ENCODE measurements at regions not wholly inside any gene's neighbourhood (a gene's known extent, or its start where the extent isn't known, plus 50 kb on each side); places are given as distances from the start of the nearest gene placed in this dataset.
"Not testable (repeated sequence)": the region's sequence is repeated elsewhere in the genome, so short reads cannot be mapped to it uniquely, and the experiment has no call there.

GRCh38 chr1:61556631-61557030, 168.3 kb downstream of the TM2D1 start:
- Mint-ChIP-seq H3K9me3 (peaks cover 8 to 9% of the 10 kb centered on the region in 2 donors), H3K27ac (no peak overlapping the region), H3K27me3 (no peaks in the 10 kb centered on the region), H3K4me3 (no peak overlapping the region), H3K4me1 (no peaks in the 10 kb centered on the region)
- ATAC-seq (no peak), DNase-seq (no peak)

- H3K27ac Mint-ChIP-seq = peak overlapping the region in 1 of 2 donors; percentile 13
- ATAC-seq = no peak
- H3K27me3 Mint-ChIP-seq = peaks cover 6% of the 10 kb centered on the region
- H3K4me1 Mint-ChIP-seq = no peaks in the 10 kb centered on the region
- DNase-seq = no peak
- H3K9me3 Mint-ChIP-seq = peaks cover 9 to 17% of the 10 kb centered on the region in 2 donors
- no peak overlapping the region for H3K4me3 Mint-ChIP-seq
These were observed 172.2 kb downstream of the TM2D1 start for GRCh38 chr1:61552630-61553305.

DNA sequence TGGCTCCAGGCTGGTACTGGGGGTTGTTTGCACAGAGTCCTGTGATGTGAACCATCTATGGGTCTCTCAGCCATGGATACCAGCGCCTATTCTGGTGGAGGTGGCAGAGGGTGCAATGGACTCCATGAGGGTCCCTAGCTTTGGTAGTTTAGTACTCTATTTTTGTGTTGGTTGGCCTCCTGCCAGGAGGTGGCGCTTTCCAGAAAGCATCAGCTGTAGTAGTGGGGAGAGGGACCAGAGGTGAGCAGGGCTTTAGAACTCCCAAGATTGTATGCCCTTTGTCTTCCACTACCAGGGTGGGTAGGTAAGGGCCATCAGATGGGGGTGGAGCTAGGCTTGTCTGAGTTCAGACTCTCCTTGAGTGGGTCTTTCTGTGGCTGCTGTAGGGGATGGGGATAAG, 177.6 kb downstream of the TM2D1 start:
- H3K4me3 Mint-ChIP-seq, ATAC-seq, DNase-seq: not testable (repeated sequence)
- H3K27ac Mint-ChIP-seq = peak overlapping the region in 1 of 2 donors; percentile 16
- H3K4me1 Mint-ChIP-seq = peaks cover 37% of the 10 kb centered on the region
- H3K9me3 Mint-ChIP-seq = peaks cover 14 to 32% of the 10 kb centered on the region in 2 donors
- H3K27me3 Mint-ChIP-seq = peaks cover 14% of the 10 kb centered on the region

- H3K4me3 Mint-ChIP-seq, ATAC-seq, DNase-seq, H3K27ac Mint-ChIP-seq: not testable (repeated sequence)
- Mint-ChIP-seq H3K27me3 (peaks cover 10% of the 10 kb centered on the region), H3K4me1 (peaks cover 37% of the 10 kb centered on the region), H3K9me3 (peaks cover 14 to 24% of the 10 kb centered on the region in 2 donors)
These were observed 180.1 kb downstream of the TM2D1 start for GRCh38 chr1:61544870-61545269.

DNA sequence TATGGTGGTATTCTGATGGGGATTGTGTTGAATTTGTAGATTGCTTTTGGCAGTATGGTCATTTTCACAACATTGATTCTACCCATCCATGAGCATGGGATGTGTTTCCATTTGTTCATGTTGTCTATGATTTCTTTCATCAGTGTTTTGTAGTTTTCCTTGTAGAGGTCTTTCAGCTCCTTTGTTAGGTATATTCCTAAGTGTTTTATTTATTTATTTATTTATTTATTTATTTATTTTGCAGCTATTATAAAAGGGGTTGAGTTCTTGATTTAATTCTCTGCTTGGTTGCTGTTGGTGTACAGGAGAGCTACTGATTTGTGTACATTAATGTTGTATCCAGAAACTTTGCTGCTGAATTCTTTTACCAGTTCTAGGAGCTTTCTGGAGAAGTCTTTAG, 181.4 kb downstream of the TM2D1 start:
- Mint-ChIP-seq H3K9me3 (peaks cover 14 to 24% of the 10 kb centered on the region in 2 donors), H3K4me1 (peaks cover 37% of the 10 kb centered on the region)
- H3K27ac Mint-ChIP-seq, H3K27me3 Mint-ChIP-seq, H3K4me3 Mint-ChIP-seq, ATAC-seq, DNase-seq: not testable (repeated sequence)

DNA sequence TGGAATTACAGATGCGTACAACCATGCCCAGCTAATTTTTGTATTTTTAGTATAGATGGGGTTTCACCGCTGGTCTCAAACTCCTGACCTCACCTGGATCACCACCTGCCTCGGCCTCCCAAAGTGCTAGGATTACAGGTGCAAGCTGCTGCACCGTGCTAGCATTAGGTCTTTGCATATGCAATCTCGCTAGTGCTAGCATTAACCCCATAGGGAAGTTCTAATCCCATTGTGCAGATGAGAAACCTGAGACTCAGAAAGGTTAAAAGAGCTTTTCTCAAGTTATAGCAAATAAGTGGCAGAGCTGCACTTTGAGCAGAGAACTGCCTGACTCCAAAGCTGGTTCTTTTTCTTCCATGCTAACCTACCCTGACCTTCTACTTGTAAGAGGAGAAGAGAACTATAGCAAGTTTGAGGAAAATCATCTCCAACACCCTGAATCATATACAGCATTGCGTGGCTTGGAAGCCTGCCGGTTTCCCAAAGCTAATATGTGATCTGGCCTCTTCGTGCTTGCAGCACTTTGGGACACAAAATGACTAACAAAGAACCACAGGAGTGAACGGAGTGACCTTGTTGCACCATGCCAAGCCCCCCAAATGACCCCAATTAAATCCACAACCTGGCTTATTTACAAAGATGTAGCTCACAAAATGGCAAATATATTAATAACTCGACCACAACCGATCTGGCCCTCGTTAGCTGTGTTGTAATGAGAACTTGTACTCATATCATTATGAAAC, 185.1 kb downstream of the TM2D1 start:
- H3K4me3 Mint-ChIP-seq = no peak overlapping the region
- H3K27ac Mint-ChIP-seq = no peak overlapping the region
- peaks cover 9 to 16% of the 10 kb centered on the region in 2 donors for H3K9me3 Mint-ChIP-seq
- ATAC-seq = no peak
- no peak for DNase-seq
- no peaks in the 10 kb centered on the region for H3K27me3 Mint-ChIP-seq
- peaks cover 28% of the 10 kb centered on the region for H3K4me1 Mint-ChIP-seq

DNA sequence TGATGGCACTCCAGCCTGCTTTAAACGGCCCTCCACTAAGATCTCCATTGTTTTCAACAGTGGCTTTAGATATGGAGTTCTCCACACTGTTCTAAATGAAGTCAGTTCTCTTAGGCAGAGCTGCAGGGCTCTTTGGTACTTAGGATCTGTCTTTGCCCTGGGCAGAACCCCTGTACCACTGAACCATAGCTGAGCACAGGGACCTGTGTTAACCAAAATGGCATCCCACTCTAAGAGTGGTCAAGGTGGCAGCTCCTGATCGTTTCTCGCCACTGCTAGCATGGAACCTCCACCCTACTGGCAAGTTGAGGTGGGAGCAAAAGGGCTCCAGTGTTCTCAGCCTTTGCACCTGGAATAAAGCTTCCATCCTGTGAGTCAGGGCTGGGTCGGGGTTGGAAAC, 186.7 kb downstream of the TM2D1 start:
- peaks cover 16% of the 10 kb centered on the region for H3K4me1 Mint-ChIP-seq
- DNase-seq = no peak
- peaks cover 8 to 10% of the 10 kb centered on the region in 2 donors for H3K9me3 Mint-ChIP-seq
- no peak for ATAC-seq
- H3K27ac Mint-ChIP-seq = no peak overlapping the region
- H3K27me3 Mint-ChIP-seq = no peaks in the 10 kb centered on the region
- no peak overlapping the region for H3K4me3 Mint-ChIP-seq

DNA sequence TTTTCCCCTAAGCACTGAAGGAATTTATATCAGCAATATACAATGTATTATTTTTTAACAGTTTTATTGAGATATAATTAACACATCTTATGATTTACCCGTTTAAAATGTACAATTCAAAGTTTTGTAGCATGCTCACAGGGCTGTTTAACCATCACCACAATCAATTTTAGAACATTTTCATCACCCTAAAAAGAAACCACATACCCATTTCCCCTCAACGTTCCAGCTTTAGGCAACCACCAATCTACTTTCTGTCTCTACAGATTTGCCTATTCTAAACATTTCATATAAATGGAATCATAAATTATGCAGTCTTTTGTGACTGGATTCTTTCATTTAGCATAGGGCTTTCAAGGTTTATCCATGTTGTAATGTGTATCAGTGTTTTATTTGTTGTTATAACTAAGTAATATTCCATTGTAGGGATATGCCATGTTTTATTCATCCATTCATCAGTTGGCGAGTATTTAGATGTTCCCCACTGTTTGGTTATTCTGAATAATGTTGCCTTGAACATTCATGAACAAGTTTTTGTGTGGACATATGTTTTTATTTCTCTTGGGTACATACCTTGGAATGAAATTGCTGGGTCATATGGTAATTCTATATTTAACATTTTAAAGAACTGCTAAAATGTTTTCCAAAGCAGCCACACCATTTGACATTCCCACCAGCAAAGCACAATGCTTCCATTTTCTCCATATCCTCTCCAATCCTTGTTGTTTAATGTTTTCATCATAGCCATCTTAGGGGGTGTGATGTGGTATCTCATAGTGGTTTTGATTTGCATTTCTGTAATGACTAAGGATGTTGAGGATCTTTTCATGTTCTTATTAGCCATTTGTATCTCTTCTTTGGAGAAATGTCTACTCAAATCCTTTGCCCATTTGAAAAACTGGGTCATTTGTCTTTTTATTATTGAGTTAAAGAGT, 188.5 kb downstream of the TM2D1 start:
- no peaks in the 10 kb centered on the region for H3K27me3 Mint-ChIP-seq
- peak overlapping the region in 1 of 2 donors; percentile 22 for H3K27ac Mint-ChIP-seq
- DNase-seq = no peak

GRCh38 chr1:61534847-61535246, 190.1 kb downstream of the TM2D1 start:
- Mint-ChIP-seq H3K4me1 (peaks cover 16% of the 10 kb centered on the region), H3K4me3 (no peak overlapping the region), H3K9me3 (no peaks in the 10 kb centered on the region), H3K27ac (no peak overlapping the region), H3K27me3 (no peaks in the 10 kb centered on the region)
- DNase-seq (no peak), ATAC-seq (no peak)

More for the DNA sequence above, 188.5 kb downstream of the TM2D1 start:
- ATAC-seq = peak; percentile 70
- Mint-ChIP-seq H3K9me3 (no peaks in the 10 kb centered on the region), H3K4me1 (peaks cover 16% of the 10 kb centered on the region), H3K4me3 (no peak overlapping the region)

DNA sequence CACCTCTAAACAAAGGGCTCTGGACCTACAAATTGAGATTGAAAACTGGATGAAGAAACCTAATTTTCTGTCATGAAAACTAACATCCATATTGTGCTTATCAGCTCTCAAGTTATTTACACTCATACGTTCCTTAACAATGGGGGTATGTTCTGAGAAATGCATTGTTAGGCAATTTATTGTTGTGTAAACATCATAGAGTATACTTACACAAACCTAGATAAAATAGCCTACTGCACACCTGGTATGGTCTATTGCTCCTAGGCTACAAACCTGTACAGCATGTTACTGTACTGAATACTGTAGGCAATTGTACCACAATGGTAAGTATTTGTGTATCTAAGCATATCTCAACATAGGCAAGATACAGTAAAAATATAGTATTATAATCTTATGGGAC, 191.4 kb downstream of the TM2D1 start:
- Mint-ChIP-seq H3K4me3 (no peak overlapping the region), H3K4me1 (peaks cover 16% of the 10 kb centered on the region), H3K9me3 (no peaks in the 10 kb centered on the region), H3K27me3 (no peaks in the 10 kb centered on the region), H3K27ac (no peak overlapping the region)
- DNase-seq (no peak), ATAC-seq (no peak)

DNA sequence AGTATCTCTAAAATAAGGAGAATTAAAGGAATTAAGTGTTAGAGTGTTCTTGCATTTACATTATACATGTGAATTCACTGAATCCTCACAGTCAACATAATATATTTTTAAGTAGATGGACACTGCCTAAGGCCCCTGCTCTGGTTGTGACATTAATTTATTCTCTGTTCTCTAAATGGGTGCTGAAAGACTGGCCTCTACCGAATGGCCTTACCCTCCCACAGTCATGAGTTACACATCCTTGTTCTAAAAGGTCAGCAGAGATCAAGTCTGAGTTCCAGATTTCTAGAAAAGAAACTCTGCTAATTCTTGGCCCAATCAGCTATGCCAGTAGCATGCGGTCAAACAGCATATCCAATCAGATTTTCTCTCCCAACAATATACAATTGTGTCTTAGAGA, 193.2 kb downstream of the TM2D1 start:
- Mint-ChIP-seq H3K27ac (peak overlapping the region in 1 of 2 donors; percentile 38), H3K27me3 (peaks cover 4% of the 10 kb centered on the region), H3K4me1 (peaks cover 13% of the 10 kb centered on the region), H3K9me3 (no peaks in the 10 kb centered on the region), H3K4me3 (no peak overlapping the region)
- DNase-seq (no peak), ATAC-seq (no peak)

GRCh38 chr1:61523893-61524605, 200.9 kb downstream of the TM2D1 start:
- H3K4me3 Mint-ChIP-seq = no peak overlapping the region
- H3K27ac Mint-ChIP-seq = no peak overlapping the region

GRCh38 chr1:61523229-61523628, 201.7 kb downstream of the TM2D1 start:
- Mint-ChIP-seq H3K9me3 (no peaks in the 10 kb centered on the region), H3K27me3 (peaks cover 15% of the 10 kb centered on the region), H3K27ac (no peak overlapping the region), H3K4me1 (no peaks in the 10 kb centered on the region), H3K4me3 (no peak overlapping the region)
- DNase-seq (no peak), ATAC-seq (no peak)

More at GRCh38 chr1:61523893-61524605, 200.9 kb downstream of the TM2D1 start:
- no peaks in the 10 kb centered on the region for H3K9me3 Mint-ChIP-seq
- DNase-seq (no peak), ATAC-seq (no peak)
- H3K4me1 Mint-ChIP-seq = no peaks in the 10 kb centered on the region
- peaks cover 15% of the 10 kb centered on the region for H3K27me3 Mint-ChIP-seq

- Mint-ChIP-seq H3K4me1 (no peaks in the 10 kb centered on the region), H3K27ac (no peak overlapping the region), H3K4me3 (no peak overlapping the region), H3K9me3 (no peaks in the 10 kb centered on the region), H3K27me3 (peaks cover 6% of the 10 kb centered on the region)
- DNase-seq (no peak), ATAC-seq (no peak)
These were observed 204.5 kb downstream of the TM2D1 start for GRCh38 chr1:61520401-61520800.

GRCh38 chr1:61519631-61520030, 205.3 kb downstream of the TM2D1 start:
- Mint-ChIP-seq H3K27ac (no peak overlapping the region), H3K4me1 (no peaks in the 10 kb centered on the region), H3K4me3 (no peak overlapping the region), H3K9me3 (no peaks in the 10 kb centered on the region), H3K27me3 (peaks cover 6% of the 10 kb centered on the region)
- DNase-seq (no peak), ATAC-seq (no peak)

All from stimulated activated naive CD8-positive, alpha-beta T cell treated with anti-CD3 and anti-CD28 coated beads, Interleukin-15, amount 100 ng/mL, for 72 hours (primary cell).